ENCODE measurements at regions not wholly inside any gene's neighbourhood (a gene's known extent, or its start where the extent isn't known, plus 50 kb on each side); places are given as distances from the start of the nearest gene placed in this dataset.

- TF ChIP-seq CTCF (IDR thresholded peaks at IDR 0.05; ENCODE audit: poor library complexity): no peak
- TF ChIP-seq EZH2 (IDR thresholded peaks at IDR 0.05; ENCODE audit: borderline replicate concordance): no peak
Measured at GRCh38 chr12:62129291-62129690, 130.9 kb upstream of the USP15 start.

All from hepatocyte (in vitro differentiated cells).